ENCODE measurements at regions not wholly inside any gene's neighbourhood (a gene's known extent, or its start where the extent isn't known, plus 50 kb on each side); places are given as distances from the start of the nearest gene placed in this dataset.
"Not testable (repeated sequence)": the region's sequence is repeated elsewhere in the genome, so short reads cannot be mapped to it uniquely, and the experiment has no call there.

DNA sequence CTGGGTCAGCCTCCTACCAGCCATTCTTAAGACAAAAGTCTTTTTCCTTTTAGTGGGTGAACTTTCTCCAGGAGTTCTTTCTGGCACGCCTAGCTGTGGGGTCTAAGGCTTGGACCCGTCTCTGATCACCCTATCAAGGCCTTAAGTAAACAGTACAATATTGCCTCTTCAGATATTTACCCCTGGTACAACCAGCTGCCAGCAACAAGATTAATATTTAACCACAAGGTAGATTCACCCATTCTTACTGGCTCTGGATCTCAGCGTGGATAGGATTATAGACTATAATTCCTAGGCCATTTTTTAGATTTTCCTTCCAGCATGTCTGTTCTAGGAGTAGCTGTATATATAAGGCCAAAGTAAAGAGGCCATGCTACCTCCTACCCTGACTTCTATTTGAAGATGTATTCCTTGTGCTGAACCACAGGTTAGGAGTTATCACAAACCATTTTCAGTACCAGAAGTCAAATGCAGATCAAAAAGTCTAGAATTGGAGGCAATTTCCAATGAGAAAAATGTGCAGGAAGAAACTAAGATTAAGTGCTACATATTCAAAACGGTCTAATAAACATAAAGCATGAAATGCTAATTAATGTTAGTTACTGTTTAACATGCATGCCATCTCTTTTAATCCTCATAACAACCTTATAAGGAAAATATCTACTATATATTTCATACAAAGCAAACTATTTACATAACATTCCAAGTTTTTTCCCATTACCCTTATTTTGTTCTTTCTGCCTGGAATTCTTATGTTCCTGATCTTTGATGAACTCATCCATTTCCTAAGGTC lies 110.0 kb upstream of the SYN3 start:
- no peak overlapping the region for H3K4me3 Mint-ChIP-seq
- ATAC-seq (replicated peaks) = no peak
- H3K36me3 Mint-ChIP-seq (ENCODE audit: insufficient read depth) = no peaks in the 10 kb centered on the region
- DNase-seq = no peak
- H3K9me3 Mint-ChIP-seq = peaks cover 4 to 7% of the 10 kb centered on the region in 2 donors
- peaks cover 0 to 10% of the 10 kb centered on the region in 2 donors for H3K27me3 Mint-ChIP-seq
- no peak overlapping the region for H3K27ac Mint-ChIP-seq
- H3K4me1 Mint-ChIP-seq (ENCODE audit: low read depth in 2 of 2) = no peaks in the 10 kb centered on the region

- no peak overlapping the region for H3K27ac Mint-ChIP-seq
- H3K36me3 Mint-ChIP-seq (ENCODE audit: insufficient read depth) = no peaks in the 10 kb centered on the region
- no peak overlapping the region for H3K4me3 Mint-ChIP-seq
- peaks cover 5 to 7% of the 10 kb centered on the region in 2 donors for H3K9me3 Mint-ChIP-seq
- H3K27me3 Mint-ChIP-seq = peaks cover 0 to 10% of the 10 kb centered on the region in 2 donors
- ATAC-seq (replicated peaks) (no peak), DNase-seq (no peak)
- no peaks in the 10 kb centered on the region for H3K4me1 Mint-ChIP-seq (ENCODE audit: low read depth in 2 of 2)
Observed at GRCh38 chr22:33166206-33166605, 108.0 kb upstream of the SYN3 start.

DNA sequence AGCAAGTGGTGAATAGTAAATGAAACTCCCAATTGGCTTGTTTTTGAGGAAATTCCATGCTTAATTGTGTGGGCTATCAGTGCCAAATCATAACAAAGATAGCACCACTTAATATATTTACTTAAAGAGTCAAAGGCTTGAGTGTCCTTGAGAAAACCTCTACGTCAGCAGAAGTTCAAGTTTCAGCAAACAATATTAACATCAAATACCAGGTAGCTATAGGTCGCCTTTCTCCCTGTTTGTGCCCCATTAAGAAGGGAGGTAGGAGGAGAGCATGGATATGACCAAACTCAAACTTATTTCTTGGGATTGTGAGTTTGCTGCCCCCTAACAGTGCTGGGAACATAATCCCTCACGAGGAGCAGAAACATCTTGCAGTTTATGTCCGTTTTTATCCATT lies 105.6 kb upstream of the SYN3 start:
- ATAC-seq (replicated peaks) = no peak
- Mint-ChIP-seq H3K4me3 (no peak overlapping the region), H3K27ac (no peak overlapping the region), H3K4me1 (ENCODE audit: low read depth in 2 of 2) (no peaks in the 10 kb centered on the region), H3K27me3 (peaks cover 0 to 10% of the 10 kb centered on the region in 2 donors), H3K9me3 (peaks cover 0 to 6% of the 10 kb centered on the region in 2 donors), H3K36me3 (ENCODE audit: insufficient read depth) (no peaks in the 10 kb centered on the region)
- no peak for DNase-seq

GRCh38 chr22:33162196-33162595 lies 104.0 kb upstream of the SYN3 start:
- Mint-ChIP-seq H3K9me3 (peaks cover 5 to 6% of the 10 kb centered on the region in 2 donors), H3K27me3 (peaks cover 0 to 10% of the 10 kb centered on the region in 2 donors), H3K36me3 (ENCODE audit: insufficient read depth) (no peaks in the 10 kb centered on the region), H3K4me1 (ENCODE audit: low read depth in 2 of 2) (no peaks in the 10 kb centered on the region), H3K4me3 (no peak overlapping the region), H3K27ac (no peak overlapping the region)
- ATAC-seq (replicated peaks) = no peak
- no peak for DNase-seq

- Mint-ChIP-seq H3K36me3 (ENCODE audit: insufficient read depth) (no peaks in the 10 kb centered on the region), H3K27ac (no peak overlapping the region), H3K4me1 (ENCODE audit: low read depth in 2 of 2) (no peaks in the 10 kb centered on the region), H3K27me3 (no peaks in the 10 kb centered on the region), H3K9me3 (peaks cover 6 to 7% of the 10 kb centered on the region in 2 donors), H3K4me3 (no peak overlapping the region)
- no peak for DNase-seq
- ATAC-seq (replicated peaks) = no peak
Observed at GRCh38 chr22:33160525-33160924, 102.3 kb upstream of the SYN3 start.

DNA sequence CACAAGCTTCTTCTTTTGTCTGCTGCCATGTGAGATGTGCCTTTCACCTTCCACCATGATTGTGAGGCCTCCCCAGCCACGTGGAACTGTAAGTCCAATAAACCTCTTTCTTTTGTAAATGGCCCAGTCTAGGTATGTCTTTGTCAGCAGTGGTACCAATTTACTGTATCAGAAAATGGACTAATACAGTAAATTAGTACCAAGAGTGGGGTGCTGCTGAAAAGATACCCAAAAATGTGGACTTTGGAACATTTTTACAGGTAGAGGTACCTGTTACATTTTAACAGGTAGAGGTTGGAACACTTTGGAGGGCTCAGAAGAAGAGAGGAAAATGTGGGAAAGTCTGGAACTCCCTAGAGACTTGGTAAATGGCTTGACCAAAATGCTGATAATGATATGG lies 96.8 kb upstream of the SYN3 start:
- not testable (repeated sequence) for H3K27ac Mint-ChIP-seq; ATAC-seq (replicated peaks); DNase-seq; H3K9me3 Mint-ChIP-seq; H3K4me3 Mint-ChIP-seq; H3K36me3 Mint-ChIP-seq (ENCODE audit: insufficient read depth); H3K27me3 Mint-ChIP-seq; H3K4me1 Mint-ChIP-seq (ENCODE audit: low read depth in 2 of 2)

DNA sequence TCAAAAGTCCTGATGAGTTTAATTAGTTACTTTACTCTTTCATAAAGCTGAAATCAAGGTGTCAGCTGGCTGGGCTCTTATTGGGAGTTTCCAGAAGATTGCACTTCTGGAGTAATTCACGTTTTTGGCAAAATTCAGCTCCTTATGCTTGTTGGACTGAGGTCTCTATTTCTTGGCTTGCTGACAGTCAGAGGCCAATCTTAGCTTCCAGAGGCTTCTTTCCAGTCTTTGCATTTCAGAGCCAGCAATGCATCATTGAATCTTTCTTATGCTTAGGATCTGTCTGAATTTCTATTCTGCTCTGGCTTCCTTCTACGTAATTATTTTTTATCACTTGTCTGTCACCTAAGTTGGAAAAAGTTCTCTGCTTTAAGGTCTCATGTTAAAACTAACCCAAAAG lies 91.4 kb upstream of the SYN3 start:
- Mint-ChIP-seq H3K27ac (no peak overlapping the region), H3K9me3 (no peaks in the 10 kb centered on the region), H3K4me1 (ENCODE audit: low read depth in 2 of 2) (no peaks in the 10 kb centered on the region), H3K36me3 (ENCODE audit: insufficient read depth) (no peaks in the 10 kb centered on the region), H3K27me3 (no peaks in the 10 kb centered on the region), H3K4me3 (no peak overlapping the region)
- DNase-seq (no peak), ATAC-seq (replicated peaks) (no peak)

DNA sequence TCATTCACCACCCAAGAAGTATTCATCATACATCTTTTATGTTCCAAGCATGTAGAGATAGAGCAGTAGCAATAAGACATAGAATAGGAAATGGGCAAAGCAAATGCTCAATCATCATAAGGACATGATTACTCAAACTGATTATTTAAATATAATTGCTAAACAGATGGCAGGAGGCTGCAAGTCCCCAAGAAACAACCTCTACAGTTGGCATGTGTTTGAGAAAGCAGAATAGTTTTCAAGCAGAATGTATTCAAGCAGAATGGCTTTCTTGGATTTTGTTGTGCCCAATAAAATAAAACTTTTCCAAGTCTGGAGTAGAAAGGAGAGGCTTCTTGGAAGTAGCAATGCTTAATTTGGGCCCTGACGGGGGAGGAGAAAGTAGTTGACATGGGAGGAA lies 86.5 kb upstream of the SYN3 start:
- no peaks in the 10 kb centered on the region for H3K36me3 Mint-ChIP-seq (ENCODE audit: insufficient read depth)
- no peak overlapping the region for H3K27ac Mint-ChIP-seq
- no peak for ATAC-seq (replicated peaks)
- H3K27me3 Mint-ChIP-seq = no peaks in the 10 kb centered on the region
- peaks cover 0 to 1% of the 10 kb centered on the region in 2 donors for H3K9me3 Mint-ChIP-seq
- DNase-seq = no peak
- no peak overlapping the region for H3K4me3 Mint-ChIP-seq
- H3K4me1 Mint-ChIP-seq (ENCODE audit: low read depth in 2 of 2) = no peaks in the 10 kb centered on the region

- Mint-ChIP-seq H3K4me3 (no peak overlapping the region), H3K9me3 (peaks cover 0 to 3% of the 10 kb centered on the region in 2 donors), H3K36me3 (ENCODE audit: insufficient read depth) (no peaks in the 10 kb centered on the region), H3K27ac (no peak overlapping the region), H3K27me3 (no peaks in the 10 kb centered on the region), H3K4me1 (ENCODE audit: low read depth in 2 of 2) (no peaks in the 10 kb centered on the region)
- ATAC-seq (replicated peaks) = no peak
- no peak for DNase-seq
Observed at GRCh38 chr22:33142282-33143055, 84.3 kb upstream of the SYN3 start.

GRCh38 chr22:33139937-33140336 lies 81.8 kb upstream of the SYN3 start:
- H3K4me1 Mint-ChIP-seq (ENCODE audit: low read depth in 2 of 2) = no peaks in the 10 kb centered on the region

DNA sequence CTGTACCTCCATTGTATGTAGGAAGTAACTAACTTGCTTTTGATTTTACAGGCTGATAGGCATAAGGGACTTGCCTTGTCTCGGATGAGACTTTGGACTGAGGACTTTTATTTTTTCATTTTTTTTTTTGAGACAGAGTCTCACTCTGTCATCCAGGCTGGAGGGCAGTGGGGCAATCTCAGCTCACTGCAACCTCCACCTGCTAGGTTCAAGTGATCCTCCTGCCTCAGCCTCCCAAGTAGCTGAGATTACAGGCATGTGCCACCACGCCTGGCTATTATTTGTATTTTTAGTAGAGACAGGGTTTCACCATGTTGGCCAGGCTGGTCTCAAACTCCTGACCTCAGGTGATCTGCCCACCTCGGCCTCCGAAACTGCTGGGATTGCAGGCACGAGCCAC lies 80.2 kb upstream of the SYN3 start:
- not testable (repeated sequence) for H3K36me3 Mint-ChIP-seq (ENCODE audit: insufficient read depth); DNase-seq; H3K4me1 Mint-ChIP-seq (ENCODE audit: low read depth in 2 of 2); H3K4me3 Mint-ChIP-seq; H3K27me3 Mint-ChIP-seq; ATAC-seq (replicated peaks); H3K27ac Mint-ChIP-seq; H3K9me3 Mint-ChIP-seq

More at GRCh38 chr22:33139937-33140336, 81.8 kb upstream of the SYN3 start:
- Mint-ChIP-seq H3K9me3 (peaks cover 0 to 5% of the 10 kb centered on the region in 2 donors), H3K4me3 (no peak overlapping the region), H3K27ac (no peak overlapping the region), H3K27me3 (no peaks in the 10 kb centered on the region), H3K36me3 (ENCODE audit: insufficient read depth) (no peaks in the 10 kb centered on the region)
- DNase-seq (no peak), ATAC-seq (replicated peaks) (no peak)

GRCh38 chr22:33130473-33130872 lies 72.3 kb upstream of the SYN3 start:
- Mint-ChIP-seq H3K4me3 (no peak overlapping the region), H3K27ac (no peak overlapping the region), H3K4me1 (ENCODE audit: low read depth in 2 of 2) (no peaks in the 10 kb centered on the region), H3K27me3 (peaks cover 0 to 9% of the 10 kb centered on the region in 2 donors), H3K36me3 (ENCODE audit: insufficient read depth) (peaks cover 3% of the 10 kb centered on the region), H3K9me3 (peaks cover 4 to 5% of the 10 kb centered on the region in 2 donors)
- ATAC-seq (replicated peaks) (no peak), DNase-seq (no peak)

GRCh38 chr22:33129621-33130020 lies 71.4 kb upstream of the SYN3 start:
- ATAC-seq (replicated peaks) = no peak
- H3K4me1 Mint-ChIP-seq (ENCODE audit: low read depth in 2 of 2) = no peaks in the 10 kb centered on the region
- H3K4me3 Mint-ChIP-seq = no peak overlapping the region
- peaks cover 0 to 9% of the 10 kb centered on the region in 2 donors for H3K27me3 Mint-ChIP-seq
- no peak for DNase-seq
- H3K36me3 Mint-ChIP-seq (ENCODE audit: insufficient read depth) = peaks cover 3% of the 10 kb centered on the region
- H3K9me3 Mint-ChIP-seq = peaks cover 4 to 5% of the 10 kb centered on the region in 2 donors
- H3K27ac Mint-ChIP-seq = no peak overlapping the region

- Mint-ChIP-seq H3K27me3 (peaks cover 0 to 9% of the 10 kb centered on the region in 2 donors), H3K27ac (no peak overlapping the region), H3K36me3 (ENCODE audit: insufficient read depth) (peaks cover 3% of the 10 kb centered on the region), H3K9me3 (peaks cover 2 to 5% of the 10 kb centered on the region in 2 donors), H3K4me1 (ENCODE audit: low read depth in 2 of 2) (no peaks in the 10 kb centered on the region), H3K4me3 (no peak overlapping the region)
- ATAC-seq (replicated peaks) (no peak), DNase-seq (no peak)
Observed at GRCh38 chr22:33126881-33127280, 68.7 kb upstream of the SYN3 start.

Measured in effector memory CD8-positive, alpha-beta T cell (primary cell).